ENCODE measurements at regions not wholly inside any gene's neighbourhood (a gene's known extent, or its start where the extent isn't known, plus 50 kb on each side); places are given as distances from the start of the nearest gene placed in this dataset.
"Not testable (repeated sequence)": the region's sequence is repeated elsewhere in the genome, so short reads cannot be mapped to it uniquely, and the experiment has no call there.

- no peak for DNase-seq
Measured at GRCh38 chr12:127912035-127912665, 354.8 kb upstream of the TMEM132C start.

GRCh38 chr12:127923501-127923900 is 343.5 kb upstream of the TMEM132C start:
- DNase-seq = no peak

DNA sequence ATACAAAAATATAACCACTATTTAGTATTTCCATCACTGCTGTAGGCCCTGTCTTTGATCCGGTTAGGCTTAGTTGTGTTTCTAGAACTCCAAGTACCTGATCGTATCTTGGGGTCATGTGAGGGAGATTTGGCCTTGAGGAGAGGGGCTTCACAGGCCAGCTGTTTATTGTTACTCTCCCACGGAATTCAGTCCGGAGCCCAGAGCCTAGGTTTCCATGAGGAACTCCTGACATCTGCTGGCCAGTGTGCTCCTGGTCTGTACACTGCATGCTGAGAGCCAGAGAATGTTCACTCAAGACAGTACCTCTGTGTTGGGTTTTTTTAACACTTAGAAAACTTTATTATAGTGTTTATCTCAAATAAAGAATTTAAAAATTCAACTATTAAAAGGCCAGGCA is 341.0 kb upstream of the TMEM132C start:
- DNase-seq = peak; percentile 79

DNA sequence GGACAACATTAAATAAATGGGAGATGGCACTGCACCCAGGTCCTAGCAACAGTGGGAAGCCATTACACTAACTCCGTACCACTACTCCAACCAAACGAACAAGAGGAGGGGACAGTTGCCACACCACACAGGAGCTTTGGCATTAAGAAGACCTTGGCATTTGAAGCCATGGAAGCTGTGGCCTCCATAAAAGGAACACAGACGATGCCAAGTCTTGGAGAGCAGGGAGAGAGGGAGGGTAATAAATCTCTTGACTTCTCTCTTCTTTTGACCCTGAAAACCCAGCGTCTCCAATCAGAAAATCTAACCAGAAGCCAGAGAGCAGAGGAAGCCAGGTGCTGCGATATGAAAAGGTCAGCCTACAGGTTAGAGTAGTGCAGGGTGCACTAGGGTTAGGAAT is 338.8 kb upstream of the TMEM132C start:
- no peak for DNase-seq

- peak; percentile 22 for DNase-seq
Measured at GRCh38 chr12:127928615-127929571, 338.1 kb upstream of the TMEM132C start.

- DNase-seq = no peak
Measured at GRCh38 chr12:127930122-127930521, 336.8 kb upstream of the TMEM132C start.

DNA sequence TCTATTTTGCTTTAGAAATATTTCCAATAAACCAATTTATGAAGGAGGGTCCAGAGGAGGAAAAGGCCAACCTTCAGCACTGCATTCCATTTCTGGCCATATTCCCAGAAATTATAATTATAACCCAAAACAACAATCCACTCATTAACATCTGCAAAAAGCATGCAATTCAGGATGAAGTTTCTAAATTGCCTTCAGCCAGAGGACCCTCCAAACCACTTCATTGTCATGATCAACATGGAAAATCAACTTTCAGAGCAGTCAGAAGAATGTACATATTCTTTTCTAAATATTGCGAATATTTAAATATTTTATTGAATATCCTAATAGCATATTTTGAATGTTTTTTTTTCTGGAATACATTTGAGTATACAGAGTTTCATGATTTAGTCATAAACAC is 332.6 kb upstream of the TMEM132C start:
- no peak for DNase-seq

GRCh38 chr12:127936463-127936862 is 330.5 kb upstream of the TMEM132C start:
- DNase-seq = no peak

DNA sequence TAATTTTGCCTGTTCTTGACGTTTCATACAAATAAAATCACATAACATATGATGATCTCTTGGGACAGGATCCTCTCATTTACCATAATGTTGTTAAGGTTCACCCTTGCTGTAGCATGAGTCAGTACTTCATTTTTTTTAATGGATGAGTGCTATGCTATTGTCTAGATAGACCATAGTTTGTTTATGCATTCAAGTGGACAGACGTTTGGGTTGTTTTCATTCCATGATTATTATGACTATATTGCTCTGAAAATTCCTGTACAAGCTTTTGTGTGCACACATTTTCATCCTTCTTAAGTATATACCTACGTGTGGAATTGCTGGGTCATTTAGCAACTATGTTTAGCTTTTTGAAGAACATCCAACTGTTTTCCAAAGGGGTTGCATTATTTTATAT is 325.6 kb upstream of the TMEM132C start:
- DNase-seq = no peak

DNA sequence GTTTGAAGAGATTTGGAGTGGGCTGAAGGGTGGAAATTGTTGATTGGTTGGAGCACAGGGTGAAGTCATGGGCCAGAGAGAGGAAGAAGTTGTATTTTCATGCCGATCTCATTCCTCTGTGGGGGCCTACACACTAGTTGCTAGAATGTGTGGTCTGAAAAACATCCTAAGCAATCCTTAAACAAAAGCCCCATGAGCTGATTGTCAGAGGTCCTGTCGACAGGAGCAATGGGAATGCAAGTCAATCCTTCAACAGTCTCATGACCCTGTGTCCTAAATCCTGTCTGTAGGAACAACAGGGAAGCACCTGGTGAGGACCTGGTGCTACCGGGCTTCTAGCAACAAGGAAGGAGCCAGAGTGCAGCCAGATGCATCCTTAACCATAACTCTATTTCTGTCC is 324.0 kb upstream of the TMEM132C start:
- no peak for DNase-seq

- no peak for DNase-seq
Measured at GRCh38 chr12:127943481-127944210, 323.3 kb upstream of the TMEM132C start.

DNA sequence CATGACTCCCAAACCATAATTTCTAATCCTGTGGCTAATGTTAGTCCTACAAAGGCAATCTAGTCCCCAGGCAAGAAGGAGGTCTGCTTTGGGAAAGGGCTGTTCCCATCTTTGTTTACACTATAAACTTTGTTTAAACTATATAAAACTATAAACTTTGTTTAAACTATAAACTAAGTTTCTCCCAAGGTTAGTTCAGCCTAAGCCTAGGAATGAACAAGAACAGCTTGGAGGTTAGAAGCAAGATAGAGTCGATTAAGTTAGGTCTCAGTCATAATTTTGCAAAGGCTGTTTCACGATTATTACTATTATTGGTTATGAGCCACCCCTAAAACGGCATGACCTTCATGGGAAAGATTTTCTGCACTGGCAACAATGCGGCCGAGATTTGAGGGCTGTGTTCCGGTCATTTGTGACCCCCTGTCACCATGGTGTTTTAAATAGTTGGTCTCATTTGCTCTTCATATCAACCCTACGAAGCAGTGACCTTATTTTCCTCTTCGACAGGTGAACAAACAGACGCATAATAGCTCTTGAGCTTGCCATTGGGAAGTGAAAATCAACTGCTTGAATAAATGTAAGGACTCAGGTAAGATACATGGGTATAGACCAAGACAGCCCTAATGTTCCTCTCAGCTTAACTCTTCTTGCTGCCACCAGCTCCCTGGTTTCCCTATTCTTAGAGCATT is 322.6 kb upstream of the TMEM132C start:
- no peak for DNase-seq

DNA sequence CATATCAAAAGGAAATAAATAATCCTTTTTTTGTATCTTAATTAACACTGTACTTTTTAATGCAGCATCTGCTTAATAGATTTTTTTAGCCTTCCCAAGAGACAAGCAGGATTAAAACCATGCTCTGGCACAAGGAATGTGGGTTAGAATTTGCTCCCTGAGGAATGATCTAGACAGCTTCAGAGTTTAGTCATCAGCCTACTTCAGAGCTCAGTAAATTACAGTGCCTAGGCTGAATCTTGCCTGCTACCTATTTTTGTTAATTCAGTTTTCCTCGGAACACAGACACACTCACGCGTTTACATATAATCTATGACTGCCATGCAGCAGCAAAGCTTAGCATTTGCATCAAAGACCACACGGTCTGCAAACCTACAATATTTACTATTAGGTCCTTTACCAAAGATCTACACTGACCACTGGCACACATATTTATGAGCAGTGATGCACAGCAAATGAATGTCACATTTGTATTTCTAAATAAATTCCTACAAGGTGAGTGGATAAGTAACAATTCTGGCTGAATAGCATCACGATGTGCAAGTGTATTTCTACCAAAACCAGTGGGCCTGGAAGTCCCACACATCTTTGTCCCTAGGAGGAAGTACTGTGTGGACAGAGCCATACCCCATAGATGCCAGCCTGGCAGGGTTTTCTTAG is 309.8 kb upstream of the TMEM132C start:
- no peak for DNase-seq

DNA sequence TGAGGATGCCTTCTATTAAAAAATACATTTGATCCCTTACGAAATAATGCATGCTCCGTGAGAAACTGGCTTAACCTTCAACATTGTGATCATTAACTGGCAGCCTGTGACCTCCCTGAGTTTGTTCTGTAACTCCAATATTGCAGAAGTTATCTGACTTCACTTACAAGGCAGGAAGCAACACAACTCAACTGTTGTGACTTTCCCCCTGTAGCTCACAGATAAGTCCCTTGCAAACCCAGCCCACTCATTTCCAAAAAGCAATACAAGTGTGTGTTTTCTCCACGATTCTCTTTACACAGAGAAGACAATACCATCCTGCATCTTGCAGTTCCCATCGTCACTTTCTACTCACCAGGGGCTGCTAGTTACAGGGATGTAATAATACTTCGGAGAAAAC is 304.7 kb upstream of the TMEM132C start:
- DNase-seq = no peak

DNA sequence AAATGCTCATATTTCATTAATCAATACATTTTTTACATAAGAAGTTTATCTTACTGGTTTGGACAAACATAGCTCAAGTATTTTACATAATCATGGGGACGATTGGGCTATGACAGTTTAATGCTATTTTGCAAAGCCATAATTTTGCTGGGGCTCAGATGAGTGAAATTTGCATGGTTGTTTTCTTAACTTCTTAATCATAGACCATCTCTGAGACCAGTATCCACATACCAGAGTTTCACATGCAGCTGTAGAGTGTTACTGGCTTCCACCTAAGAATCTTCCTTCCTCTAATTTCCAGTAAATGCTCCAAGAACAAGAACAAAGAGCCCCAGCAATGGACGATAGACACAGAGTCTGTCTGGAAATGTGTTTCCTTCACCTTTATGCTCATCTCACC is 303.0 kb upstream of the TMEM132C start:
- no peak for DNase-seq

DNA sequence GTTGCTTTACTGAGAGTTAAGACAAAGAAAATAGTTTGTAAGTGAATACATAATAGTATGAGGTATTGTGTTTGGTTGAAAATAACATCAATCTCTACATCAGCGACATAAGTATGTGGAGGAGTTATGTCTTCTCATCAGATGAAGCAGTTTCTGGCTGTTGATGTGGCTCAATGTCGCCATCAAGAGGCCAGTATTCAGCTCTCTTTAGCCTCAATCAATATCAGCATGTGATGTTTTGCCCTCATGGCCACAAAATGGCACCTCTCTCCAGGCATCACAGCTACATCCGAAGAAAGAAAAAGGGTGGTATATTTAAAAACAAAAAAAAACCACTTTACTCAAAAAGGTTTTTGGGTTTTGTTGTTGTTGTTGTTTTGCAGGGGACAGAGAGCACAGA is 302.3 kb upstream of the TMEM132C start:
- DNase-seq = no peak

DNA sequence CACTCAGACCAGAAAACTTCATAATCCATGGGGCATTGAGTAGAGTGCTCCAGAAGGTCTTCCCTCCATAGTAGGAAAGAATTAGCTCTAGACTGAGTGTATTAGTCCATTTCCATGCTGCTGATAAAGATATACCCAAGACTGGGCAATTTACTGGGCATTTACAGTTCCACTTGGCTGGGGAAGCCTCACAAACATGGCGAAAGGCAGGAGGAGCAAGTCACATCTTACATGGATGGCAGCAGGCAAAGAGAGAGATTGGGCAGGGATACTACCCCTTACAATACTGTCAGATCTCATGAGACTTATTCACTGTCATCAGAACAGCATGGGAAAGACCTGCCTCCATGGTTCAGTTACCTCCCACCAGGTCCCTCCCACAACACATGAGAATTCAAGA is 300.6 kb upstream of the TMEM132C start:
- DNase-seq = no peak

GRCh38 chr12:127970491-127970890 is 296.5 kb upstream of the TMEM132C start:
- peak; percentile 15 for DNase-seq

DNA sequence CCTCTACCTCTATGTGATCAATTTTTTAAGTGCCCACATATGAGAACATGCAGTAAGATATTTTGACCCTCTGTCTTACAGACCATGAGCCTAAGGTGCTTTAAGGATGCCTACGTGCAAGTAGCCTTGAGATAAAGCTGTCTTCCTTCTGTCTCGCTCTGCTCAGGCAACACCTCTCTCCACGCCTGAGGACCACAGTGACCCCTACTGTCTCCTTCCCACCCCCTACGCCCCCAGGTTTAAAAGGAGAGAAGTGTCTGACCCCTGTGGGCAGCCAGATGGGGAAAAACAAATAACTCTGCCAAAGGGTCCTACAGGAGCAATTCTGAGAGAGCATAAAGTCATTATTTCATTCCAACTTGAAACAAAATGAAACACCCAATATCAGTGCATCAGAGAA is 286.4 kb upstream of the TMEM132C start:
- no peak for DNase-seq

DNA sequence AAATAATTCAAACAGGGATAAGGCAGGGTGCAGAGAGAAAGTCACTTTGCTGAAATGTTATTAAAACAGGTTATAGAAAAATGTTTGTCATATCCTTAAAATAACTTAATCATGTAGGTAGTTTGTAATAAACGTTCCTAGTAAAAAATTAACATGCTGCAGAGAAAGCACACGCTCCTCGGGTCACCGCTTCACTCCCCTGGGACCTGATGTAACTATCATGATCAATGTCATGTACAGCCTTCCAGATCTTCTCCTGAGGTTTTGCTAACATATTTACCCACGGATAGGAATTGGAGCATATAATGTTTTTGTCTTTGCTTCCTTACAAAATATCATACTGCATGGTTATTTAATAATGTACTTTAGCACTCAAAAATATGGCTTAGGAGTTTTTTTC is 285.1 kb upstream of the TMEM132C start:
- DNase-seq = no peak

- DNase-seq = not testable (repeated sequence)
Measured at GRCh38 chr12:127983213-127983791, 283.7 kb upstream of the TMEM132C start.
